Kidney epithelial cell (primary cell): ENCODE measurements at regions not wholly inside any gene's neighbourhood (a gene's known extent, or its start where the extent isn't known, plus 50 kb on each side); places are given as distances from the start of the nearest gene placed in this dataset.
"Not testable (repeated sequence)": the region's sequence is repeated elsewhere in the genome, so short reads cannot be mapped to it uniquely, and the experiment has no call there.

ENCODE experiments used
- DNase-seq: peaks from one replicate; pipeline ENCODE4 v3.0.0-alpha.2; 2010; ENCODE audit warnings: low read depth
- H3K27me3 ChIP-seq: 2 replicates; pipeline ENCODE4 v1.6.0; 2011; ENCODE audit warnings: low read length; ENCODE audit not compliant: control insufficient read depth, insufficient read depth
- H3K36me3 ChIP-seq: 2 replicates; pipeline ENCODE4 v1.5.1; 2011; ENCODE audit warnings: low read length; ENCODE audit not compliant: control insufficient read depth, insufficient read depth
- H3K4me3 ChIP-seq: 2 replicates; pipeline ENCODE4 v1.5.1; 2011; ENCODE audit warnings: low read depth, mild to moderate bottlenecking, control low read depth, low read length
- CTCF ChIP-seq: IDR thresholded peaks from 2 replicates; pipeline ENCODE4 v1.5.1; 2011; ENCODE audit warnings: mild to moderate bottlenecking, moderate library complexity, low read length, control low read depth, inconsistent platforms; ENCODE audit not compliant: insufficient read depth, poor library complexity, severe bottlenecking

- no peaks in the 10 kb centered on the region for H3K27me3 ChIP-seq
- no peak overlapping the region for H3K4me3 ChIP-seq
- no peaks in the 10 kb centered on the region for H3K36me3 ChIP-seq
- DNase-seq = no peak
- TF ChIP-seq CTCF = no peak
These were observed 80.2 kb upstream of the SMURF2 start for GRCh38 chr17:64742326-64742725.

GRCh38 chr17:64741916-64742315, 79.8 kb upstream of the SMURF2 start:
- H3K4me3 ChIP-seq, H3K36me3 ChIP-seq, H3K27me3 ChIP-seq, DNase-seq: not testable (repeated sequence)

- no peak for TF ChIP-seq CTCF
- Histone ChIP-seq H3K27me3 (no peaks in the 10 kb centered on the region), H3K4me3 (no peak overlapping the region), H3K36me3 (no peaks in the 10 kb centered on the region)
- DNase-seq = no peak
These were observed 79.0 kb upstream of the SMURF2 start for GRCh38 chr17:64741038-64741641.

GRCh38 chr17:64739316-64740058, 77.4 kb upstream of the SMURF2 start:
- no peaks in the 10 kb centered on the region for H3K36me3 ChIP-seq
- no peak for DNase-seq
- no peaks in the 10 kb centered on the region for H3K27me3 ChIP-seq
- no peak for TF ChIP-seq CTCF
- no peak overlapping the region for H3K4me3 ChIP-seq

GRCh38 chr17:64736804-64737492, 74.8 kb upstream of the SMURF2 start:
- no peak for DNase-seq
- Histone ChIP-seq H3K27me3 (no peaks in the 10 kb centered on the region), H3K4me3 (no peak overlapping the region), H3K36me3 (no peaks in the 10 kb centered on the region)
- TF ChIP-seq CTCF = peak; percentile 67

- DNase-seq = no peak
- Histone ChIP-seq H3K36me3 (no peaks in the 10 kb centered on the region), H3K27me3 (no peaks in the 10 kb centered on the region), H3K4me3 (no peak overlapping the region)
- no peak for TF ChIP-seq CTCF
These were observed 70.4 kb upstream of the SMURF2 start for GRCh38 chr17:64732336-64733006.

- not testable (repeated sequence) for H3K4me3 ChIP-seq, DNase-seq, H3K27me3 ChIP-seq, H3K36me3 ChIP-seq
These were observed 67.9 kb upstream of the SMURF2 start for GRCh38 chr17:64730023-64730422.
